Small intestine (tissue), 7 donors: ENCODE measurements at regions not wholly inside any gene's neighbourhood (a gene's known extent, or its start where the extent isn't known, plus 50 kb on each side); places are given as distances from the start of the nearest gene placed in this dataset.

ENCODE experiments used
- DNase-seq, 2 donors: peaks; one replicate each; pipeline versions ENCODE4 v3.0.0 to v3.0.0-alpha.2; 2013
- FAIRE-seq: peaks from 2 replicates; lab custom pipeline; 2012; peaks lifted over from hg19 to GRCh38; lab: Jason Lieb, UNC
- H3K27ac ChIP-seq, 3 donors: one replicate each; pipeline ENCODE4 v1.5.1; 2013; ENCODE audit warnings: low read length in 2 of 3, mild to moderate bottlenecking in 2 of 3, control low read depth in 1 of 3, inconsistent platforms in 1 of 3, low read depth in 1 of 3, moderate library complexity in 1 of 3
- H3K27me3 ChIP-seq, 3 donors: one replicate each; pipeline ENCODE4 v1.6.1; 2013; ENCODE audit warnings: low read length in 3 of 3, inconsistent platforms in 1 of 3; ENCODE audit not compliant: control insufficient read depth in 3 of 3, insufficient read depth in 3 of 3
- H3K36me3 ChIP-seq, 3 donors: one replicate each; pipeline ENCODE4 v1.6.1; 2013; ENCODE audit warnings: low read length in 3 of 3, inconsistent platforms in 1 of 3, low read depth in 1 of 3, mild to moderate bottlenecking in 1 of 3, moderate library complexity in 1 of 3; ENCODE audit not compliant: control insufficient read depth in 3 of 3, insufficient read depth in 2 of 3
- H3K4me1 ChIP-seq, 3 donors: one replicate each; pipeline ENCODE4 v1.6.1; 2013; ENCODE audit warnings: low read length in 2 of 3, inconsistent platforms in 1 of 3, low read depth in 1 of 3, mild to moderate bottlenecking in 1 of 3, moderate library complexity in 1 of 3; ENCODE audit not compliant: control insufficient read depth in 3 of 3, insufficient read depth in 2 of 3
- H3K4me3 ChIP-seq, 3 donors: one replicate each; pipeline ENCODE4 v1.5.1; 2013; ENCODE audit warnings: low read length in 3 of 3, control low read depth in 1 of 3, inconsistent platforms in 1 of 3, low read depth in 1 of 3, mild to moderate bottlenecking in 1 of 3, moderate library complexity in 1 of 3
- H3K9me3 ChIP-seq, 2 donors: one replicate each; pipeline ENCODE4 v1.6.1; 2013; ENCODE audit warnings: low read depth in 1 of 2, low read length in 1 of 2; ENCODE audit not compliant: control insufficient read depth in 2 of 2, insufficient read depth in 1 of 2
- WGBS, 3 donors: extraction: QIAGEN DNeasy Blood & Tissue Kit; methylation state at CpG; one replicate each; pipeline ENCODE4 v1.1.7; 2013; 5-methylcytosine and 5-hydroxymethylcytosine counted together
- donor health status: healthy with polysubstance abuse.
- donor health status: control.
- donor health status: control.
- donor health status: Bipolar disorder and iron deficiency.
- donor health status: healthy.

DNA sequence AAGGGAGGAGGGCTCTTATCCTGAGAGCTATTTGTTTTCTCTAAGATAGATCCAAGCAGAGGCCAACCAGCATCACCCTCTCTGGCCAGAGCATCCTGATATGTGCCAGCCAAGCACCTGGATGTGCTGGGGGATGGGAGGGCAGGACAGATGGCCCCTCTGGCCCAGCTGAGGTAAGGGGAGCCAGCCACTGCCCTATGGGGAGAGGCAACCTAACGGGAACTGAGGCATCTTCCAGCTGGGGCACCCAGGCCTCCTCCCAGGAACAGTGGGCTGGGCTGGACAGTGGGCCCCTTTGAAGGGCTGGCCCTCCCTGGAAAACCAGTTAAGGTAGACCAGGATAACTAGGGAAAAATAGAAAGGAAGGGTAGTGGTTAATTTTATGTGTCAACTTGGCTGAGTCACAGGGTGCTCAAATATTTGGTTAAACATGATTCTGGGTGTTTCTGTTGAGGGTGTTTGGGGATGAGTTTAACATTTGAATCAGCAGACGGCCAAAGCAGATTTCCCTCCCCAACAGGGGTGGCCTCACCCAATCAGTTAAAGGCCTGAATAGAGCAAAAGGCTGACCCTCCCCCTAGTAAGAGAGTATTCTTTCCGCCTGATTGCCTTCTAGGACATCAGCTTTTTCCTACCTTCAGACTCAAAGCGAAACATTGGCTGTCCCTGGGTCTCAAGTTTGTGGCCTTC, 595.1 kb downstream of the BUD13 start:
- 83 to 88% (median 87%) methylated on average over 4 of the region's 4 CpGs for WGBS, 3 donors
- no peaks in the 10 kb centered on the region for H3K4me1 ChIP-seq
- H3K9me3 ChIP-seq: no peaks in the 10 kb centered on the region
- no peak overlapping the region for H3K27ac ChIP-seq
- FAIRE-seq (no peak), DNase-seq (no peak)
- no peaks in the 10 kb centered on the region for H3K36me3 ChIP-seq
- H3K4me3 ChIP-seq: no peak overlapping the region
- peaks cover 0 to 3% (median 0%) of the 10 kb centered on the region in 3 donors for H3K27me3 ChIP-seq

DNA sequence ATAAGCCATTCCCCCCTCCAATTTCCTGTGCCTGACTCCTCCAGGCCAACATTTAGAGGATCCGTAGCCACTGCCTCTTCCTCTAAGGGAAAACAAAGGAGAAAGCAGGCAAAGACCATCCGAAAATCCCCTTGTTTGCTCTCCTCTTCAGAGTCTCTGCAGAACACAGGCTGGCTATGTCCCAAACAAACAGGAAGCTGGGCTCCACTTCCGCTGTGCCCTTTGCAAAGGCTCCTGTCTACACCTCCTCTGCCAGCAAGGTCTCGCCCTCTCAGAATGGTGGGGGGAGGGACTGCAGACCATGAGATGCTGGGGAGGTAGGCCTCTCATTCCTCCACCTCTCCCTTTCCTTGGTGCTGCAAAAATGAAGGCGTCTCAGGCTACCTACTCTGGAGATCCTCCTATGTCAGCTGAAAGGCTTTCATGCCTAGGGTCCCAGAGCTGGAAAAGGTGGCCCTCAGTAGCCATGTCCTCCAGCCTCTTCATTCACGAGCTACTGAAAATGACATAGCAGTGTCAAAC, 596.2 kb downstream of the BUD13 start:
- no peaks in the 10 kb centered on the region for H3K9me3 ChIP-seq
- H3K27me3 ChIP-seq: peaks cover 0 to 3% (median 0%) of the 10 kb centered on the region in 3 donors
- no peaks in the 10 kb centered on the region for H3K36me3 ChIP-seq
- H3K4me3 ChIP-seq: no peak overlapping the region
- no peak for FAIRE-seq
- DNase-seq: no peak
- no peaks in the 10 kb centered on the region for H3K4me1 ChIP-seq
- H3K27ac ChIP-seq: no peak overlapping the region
- WGBS, 3 donors: 70 to 88% (median 71%) methylated on average over 6 of the region's 6 CpGs

- Histone ChIP-seq H3K9me3 (no peaks in the 10 kb centered on the region), H3K4me3 (no peak overlapping the region), H3K27me3 (peaks cover 0 to 3% (median 0%) of the 10 kb centered on the region in 3 donors), H3K4me1 (no peaks in the 10 kb centered on the region), H3K36me3 (no peaks in the 10 kb centered on the region), H3K27ac (no peak overlapping the region)
- WGBS, 3 donors: 77 to 82% (median 81%) methylated on average over 7 of the region's 7 CpGs
- DNase-seq (no peak), FAIRE-seq (no peak)
These were observed 597.1 kb downstream of the BUD13 start for GRCh38 chr11:116175707-116176106.

GRCh38 chr11:116173941-116174911, 598.6 kb downstream of the BUD13 start:
- Histone ChIP-seq H3K36me3 (no peaks in the 10 kb centered on the region), H3K4me1 (no peaks in the 10 kb centered on the region), H3K27me3 (peaks cover 0 to 3% (median 0%) of the 10 kb centered on the region in 3 donors), H3K4me3 (no peak overlapping the region), H3K27ac (no peak overlapping the region), H3K9me3 (no peaks in the 10 kb centered on the region)
- 65 to 73% (median 73%) methylated on average over 20 of the region's 20 CpGs for WGBS, 3 donors
- FAIRE-seq (no peak), DNase-seq (no peak)

GRCh38 chr11:116173506-116173905, 599.3 kb downstream of the BUD13 start:
- H3K4me3 ChIP-seq: no peak overlapping the region
- no peaks in the 10 kb centered on the region for H3K4me1 ChIP-seq
- peaks cover 0 to 3% (median 0%) of the 10 kb centered on the region in 3 donors for H3K27me3 ChIP-seq
- no peak overlapping the region for H3K27ac ChIP-seq
- H3K9me3 ChIP-seq: no peaks in the 10 kb centered on the region
- no peak for FAIRE-seq
- WGBS, 3 donors: 79 to 83% (median 82%) methylated on average over 4 of the region's 4 CpGs
- H3K36me3 ChIP-seq: no peaks in the 10 kb centered on the region
- DNase-seq: no peak

- WGBS, 3 donors: 52 to 88% (median 61%) methylated on average over 2 of the region's 2 CpGs
- no peak for DNase-seq
- no peaks in the 10 kb centered on the region for H3K9me3 ChIP-seq
These were observed 599.9 kb downstream of the BUD13 start for GRCh38 chr11:116172851-116173250.

GRCh38 chr11:116172156-116172555, 600.6 kb downstream of the BUD13 start:
- no peak overlapping the region for H3K4me3 ChIP-seq
- no peak for FAIRE-seq
- no peaks in the 10 kb centered on the region for H3K9me3 ChIP-seq
- H3K27ac ChIP-seq: no peak overlapping the region
- H3K27me3 ChIP-seq: peaks cover 0 to 3% (median 0%) of the 10 kb centered on the region in 3 donors
- no peaks in the 10 kb centered on the region for H3K4me1 ChIP-seq
- WGBS, 3 donors: 74 to 84% (median 83%) methylated on average over 3 of the region's 3 CpGs
- no peaks in the 10 kb centered on the region for H3K36me3 ChIP-seq
- no peak for DNase-seq

More at GRCh38 chr11:116172851-116173250, 599.9 kb downstream of the BUD13 start:
- peaks cover 0 to 3% (median 0%) of the 10 kb centered on the region in 3 donors for H3K27me3 ChIP-seq
- H3K27ac ChIP-seq: no peak overlapping the region
- no peak for FAIRE-seq
- no peaks in the 10 kb centered on the region for H3K4me1 ChIP-seq
- no peak overlapping the region for H3K4me3 ChIP-seq
- H3K36me3 ChIP-seq: no peaks in the 10 kb centered on the region
